Effector memory CD8-positive, alpha-beta T cell (primary cell): ENCODE measurements at regions not wholly inside any gene's neighbourhood (a gene's known extent, or its start where the extent isn't known, plus 50 kb on each side); places are given as distances from the start of the nearest gene placed in this dataset.

Experiments used
- ATAC-seq: fragments of 150-1000 bp; cut with Tn5 transposase; replicated peaks from 2 replicates; pipeline ENCODE4 v1.10.0; 2021; ENCODE audit warnings: mild to moderate bottlenecking, moderate library complexity
- DNase-seq, 3 experiments: peaks; one replicate each; pipeline ENCODE4 v3.0.0; 2021
- H3K27ac Mint-ChIP-seq, 2 donors: one replicate each; pipeline ENCODE4 v1.8.0; 2022; ENCODE audit warnings: mild to moderate bottlenecking in 2 of 2, mixed read lengths in 2 of 2, moderate library complexity in 2 of 2
- H3K27me3 Mint-ChIP-seq, 2 donors: one replicate each; pipeline ENCODE4 v1.8.0; 2022; ENCODE audit warnings: mixed read lengths in 2 of 2
- H3K36me3 Mint-ChIP-seq: one replicate; pipeline ENCODE4 v1.8.0; 2022; ENCODE audit warnings: mild to moderate bottlenecking, moderate library complexity, mixed read lengths; ENCODE audit not compliant: insufficient read depth
- H3K4me1 Mint-ChIP-seq, 2 donors: one replicate each; pipeline ENCODE4 v1.8.0; 2022; ENCODE audit warnings: low read depth in 2 of 2, mixed read lengths in 2 of 2
- H3K4me3 Mint-ChIP-seq, 2 donors: one replicate each; pipeline ENCODE4 v1.8.0; 2022; ENCODE audit warnings: mild to moderate bottlenecking in 2 of 2, mixed read lengths in 2 of 2, moderate library complexity in 2 of 2
- H3K9me3 Mint-ChIP-seq, 2 donors: one replicate each; pipeline ENCODE4 v1.8.0; 2022; ENCODE audit warnings: mixed read lengths in 2 of 2

- H3K9me3 Mint-ChIP-seq: no peaks in the 10 kb centered on the region
- H3K36me3 Mint-ChIP-seq: no peaks in the 10 kb centered on the region
- no peaks in the 10 kb centered on the region for H3K27me3 Mint-ChIP-seq
- no peak overlapping the region for H3K4me3 Mint-ChIP-seq
- no peaks in the 10 kb centered on the region for H3K4me1 Mint-ChIP-seq
- H3K27ac Mint-ChIP-seq: no peak overlapping the region
- no peak for ATAC-seq
- no peak for DNase-seq
Observed at GRCh38 chr4:98747393-98748091, 89.1 kb upstream of the TSPAN5 start.

- H3K4me1 Mint-ChIP-seq: no peaks in the 10 kb centered on the region
- no peak for DNase-seq
Observed at GRCh38 chr4:98746936-98747335, 88.5 kb upstream of the TSPAN5 start.

GRCh38 chr4:98746530-98746929 lies 88.1 kb upstream of the TSPAN5 start:
- no peak for DNase-seq
- Mint-ChIP-seq H3K36me3 (no peaks in the 10 kb centered on the region), H3K4me1 (no peaks in the 10 kb centered on the region), H3K4me3 (no peak overlapping the region), H3K9me3 (no peaks in the 10 kb centered on the region), H3K27ac (peak overlapping the region in 1 of 2 donors; percentile 51), H3K27me3 (no peaks in the 10 kb centered on the region)
- no peak for ATAC-seq

More at GRCh38 chr4:98746936-98747335, 88.5 kb upstream of the TSPAN5 start:
- Mint-ChIP-seq H3K9me3 (no peaks in the 10 kb centered on the region), H3K27me3 (no peaks in the 10 kb centered on the region), H3K36me3 (no peaks in the 10 kb centered on the region), H3K27ac (no peak overlapping the region), H3K4me3 (no peak overlapping the region)
- ATAC-seq: no peak

- Mint-ChIP-seq H3K9me3 (no peaks in the 10 kb centered on the region), H3K36me3 (no peaks in the 10 kb centered on the region), H3K4me3 (no peak overlapping the region), H3K27me3 (no peaks in the 10 kb centered on the region), H3K27ac (no peak overlapping the region), H3K4me1 (no peaks in the 10 kb centered on the region)
- no peak for DNase-seq
- ATAC-seq: no peak
Observed at GRCh38 chr4:98745366-98745765, 87.0 kb upstream of the TSPAN5 start.

GRCh38 chr4:98744372-98745150 lies 86.2 kb upstream of the TSPAN5 start:
- Mint-ChIP-seq H3K27me3 (no peaks in the 10 kb centered on the region), H3K4me3 (no peak overlapping the region), H3K36me3 (no peaks in the 10 kb centered on the region), H3K4me1 (no peaks in the 10 kb centered on the region), H3K9me3 (no peaks in the 10 kb centered on the region), H3K27ac (no peak overlapping the region)
- ATAC-seq (no peak), DNase-seq (no peak)

- no peak overlapping the region for H3K4me3 Mint-ChIP-seq
- ATAC-seq: no peak
- no peak overlapping the region for H3K27ac Mint-ChIP-seq
- no peaks in the 10 kb centered on the region for H3K4me1 Mint-ChIP-seq
- H3K36me3 Mint-ChIP-seq: no peaks in the 10 kb centered on the region
- no peaks in the 10 kb centered on the region for H3K27me3 Mint-ChIP-seq
- peaks cover 0 to 4% of the 10 kb centered on the region in 2 donors for H3K9me3 Mint-ChIP-seq
- DNase-seq: no peak
Observed at GRCh38 chr4:98741952-98742351, 83.5 kb upstream of the TSPAN5 start.

GRCh38 chr4:98739751-98740150 lies 81.3 kb upstream of the TSPAN5 start:
- Mint-ChIP-seq H3K36me3 (no peaks in the 10 kb centered on the region), H3K4me3 (no peak overlapping the region), H3K9me3 (peaks cover 0 to 4% of the 10 kb centered on the region in 2 donors), H3K27me3 (no peaks in the 10 kb centered on the region), H3K27ac (no peak overlapping the region), H3K4me1 (no peaks in the 10 kb centered on the region)
- ATAC-seq (no peak), DNase-seq (no peak)

GRCh38 chr4:98733601-98734000 lies 75.2 kb upstream of the TSPAN5 start:
- Mint-ChIP-seq H3K36me3 (no peaks in the 10 kb centered on the region), H3K27ac (no peak overlapping the region), H3K27me3 (no peaks in the 10 kb centered on the region), H3K4me3 (no peak overlapping the region), H3K9me3 (peaks cover 0 to 4% of the 10 kb centered on the region in 2 donors), H3K4me1 (peaks cover 0 to under 1% of the 10 kb centered on the region in 2 donors)
- DNase-seq (no peak), ATAC-seq (no peak)

- ATAC-seq (no peak), DNase-seq (no peak)
- peaks cover 5 to 6% of the 10 kb centered on the region in 2 donors for H3K4me1 Mint-ChIP-seq
- H3K27ac Mint-ChIP-seq: no peak overlapping the region
- peaks cover 0 to 2% of the 10 kb centered on the region in 2 donors for H3K9me3 Mint-ChIP-seq
- H3K27me3 Mint-ChIP-seq: no peaks in the 10 kb centered on the region
- H3K36me3 Mint-ChIP-seq: no peaks in the 10 kb centered on the region
- no peak overlapping the region for H3K4me3 Mint-ChIP-seq
Observed at GRCh38 chr4:98728871-98729270, 70.5 kb upstream of the TSPAN5 start.

- Mint-ChIP-seq H3K36me3 (no peaks in the 10 kb centered on the region), H3K27me3 (no peaks in the 10 kb centered on the region), H3K9me3 (peaks cover 0 to 2% of the 10 kb centered on the region in 2 donors), H3K27ac (no peak overlapping the region), H3K4me3 (no peak overlapping the region), H3K4me1 (peaks cover 5 to 6% of the 10 kb centered on the region in 2 donors)
- DNase-seq: no peak
- no peak for ATAC-seq
Observed at GRCh38 chr4:98728433-98728832, 70.0 kb upstream of the TSPAN5 start.

- Mint-ChIP-seq H3K4me1 (no peaks in the 10 kb centered on the region), H3K36me3 (no peaks in the 10 kb centered on the region), H3K4me3 (no peak overlapping the region), H3K27me3 (no peaks in the 10 kb centered on the region), H3K9me3 (peaks cover 0 to 2% of the 10 kb centered on the region in 2 donors), H3K27ac (no peak overlapping the region)
- no peak for DNase-seq
- no peak for ATAC-seq
Observed at GRCh38 chr4:98722000-98722399, 63.6 kb upstream of the TSPAN5 start.

- Mint-ChIP-seq H3K27ac (no peak overlapping the region), H3K4me1 (no peaks in the 10 kb centered on the region), H3K27me3 (no peaks in the 10 kb centered on the region), H3K4me3 (no peak overlapping the region), H3K9me3 (peaks cover 0 to 2% of the 10 kb centered on the region in 2 donors), H3K36me3 (no peaks in the 10 kb centered on the region)
- DNase-seq (no peak), ATAC-seq (no peak)
Observed at GRCh38 chr4:98720871-98721480, 62.6 kb upstream of the TSPAN5 start.

- Mint-ChIP-seq H3K4me1 (peaks cover 1 to 6% of the 10 kb centered on the region in 2 donors), H3K27ac (no peak overlapping the region)
Observed at GRCh38 chr4:98716796-98717195, 58.4 kb upstream of the TSPAN5 start.

GRCh38 chr4:98712607-98713006 lies 54.2 kb upstream of the TSPAN5 start:
- Mint-ChIP-seq H3K4me3 (no peak overlapping the region), H3K27ac (no peak overlapping the region), H3K27me3 (no peaks in the 10 kb centered on the region), H3K36me3 (no peaks in the 10 kb centered on the region), H3K9me3 (no peaks in the 10 kb centered on the region), H3K4me1 (peaks cover 4 to 24% of the 10 kb centered on the region in 2 donors)
- DNase-seq (no peak), ATAC-seq (no peak)

More at GRCh38 chr4:98716796-98717195, 58.4 kb upstream of the TSPAN5 start:
- Mint-ChIP-seq H3K9me3 (no peaks in the 10 kb centered on the region), H3K36me3 (no peaks in the 10 kb centered on the region), H3K4me3 (no peak overlapping the region), H3K27me3 (no peaks in the 10 kb centered on the region)
- ATAC-seq (no peak), DNase-seq (no peak)
